ENCODE measurements at regions not wholly inside any gene's neighbourhood (a gene's known extent, or its start where the extent isn't known, plus 50 kb on each side); places are given as distances from the start of the nearest gene placed in this dataset.

DNA sequence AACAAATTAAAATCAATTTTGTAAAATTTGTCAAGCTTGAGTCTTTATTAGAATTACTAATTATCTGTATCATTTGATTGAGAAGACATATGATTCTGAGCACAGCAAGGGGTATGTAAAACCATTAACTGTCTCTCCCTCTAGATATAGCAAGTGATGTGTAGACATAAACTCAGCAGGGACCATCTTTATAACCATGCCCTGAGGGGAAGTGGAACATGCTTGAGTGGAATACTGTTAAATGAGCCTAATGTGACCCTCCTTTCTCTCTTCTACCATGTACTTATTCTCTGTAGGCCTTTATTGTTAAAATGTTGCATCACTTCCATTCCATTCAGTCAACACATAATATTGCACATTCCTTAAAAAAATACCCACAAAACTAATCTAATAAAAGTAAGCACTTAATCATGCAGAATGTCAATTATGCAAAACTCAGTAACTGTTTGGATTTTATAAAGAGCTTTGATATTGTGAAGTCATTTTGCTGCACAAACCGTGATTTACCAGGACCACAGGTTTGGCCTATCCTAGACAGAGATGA, 896.6 kb upstream of the MANEA start:
- TF ChIP-seq POLR2A (IDR thresholded peaks at IDR 0.05; ENCODE audit: low read depth) (no peak), EP300 (IDR thresholded peaks at IDR 0.05) (no peak), POLR2AphosphoS5 (IDR thresholded peaks at IDR 0.05) (no peak)
- TF ChIP-seq, protein P1, sequence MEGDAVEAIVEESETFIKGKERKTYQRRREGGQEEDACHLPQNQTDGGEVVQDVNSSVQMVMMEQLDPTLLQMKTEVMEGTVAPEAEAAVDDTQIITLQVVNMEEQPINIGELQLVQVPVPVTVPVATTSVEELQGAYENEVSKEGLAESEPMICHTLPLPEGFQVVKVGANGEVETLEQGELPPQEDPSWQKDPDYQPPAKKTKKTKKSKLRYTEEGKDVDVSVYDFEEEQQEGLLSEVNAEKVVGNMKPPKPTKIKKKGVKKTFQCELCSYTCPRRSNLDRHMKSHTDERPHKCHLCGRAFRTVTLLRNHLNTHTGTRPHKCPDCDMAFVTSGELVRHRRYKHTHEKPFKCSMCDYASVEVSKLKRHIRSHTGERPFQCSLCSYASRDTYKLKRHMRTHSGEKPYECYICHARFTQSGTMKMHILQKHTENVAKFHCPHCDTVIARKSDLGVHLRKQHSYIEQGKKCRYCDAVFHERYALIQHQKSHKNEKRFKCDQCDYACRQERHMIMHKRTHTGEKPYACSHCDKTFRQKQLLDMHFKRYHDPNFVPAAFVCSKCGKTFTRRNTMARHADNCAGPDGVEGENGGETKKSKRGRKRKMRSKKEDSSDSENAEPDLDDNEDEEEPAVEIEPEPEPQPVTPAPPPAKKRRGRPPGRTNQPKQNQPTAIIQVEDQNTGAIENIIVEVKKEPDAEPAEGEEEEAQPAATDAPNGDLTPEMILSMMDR (IDR thresholded peaks at IDR 0.05): no peak
- Histone ChIP-seq H3K27me3 (no peaks in the 10 kb centered on the region), H3K9me3 (no peaks in the 10 kb centered on the region), H3K4me3 (no peak overlapping the region), H3K27ac (replicated peaks in 1 of 4) (no peak overlapping the region), H3K4me1 (no peaks in the 10 kb centered on the region), H3K36me3 (no peaks in the 10 kb centered on the region)
- WGBS: 74% methylated on average over 1 of the region's 1 CpG
- no peak for DNase-seq (ENCODE audit: extremely low spot score)
- intact Hi-C loops (cut with DNase I): no loop called here

DNA sequence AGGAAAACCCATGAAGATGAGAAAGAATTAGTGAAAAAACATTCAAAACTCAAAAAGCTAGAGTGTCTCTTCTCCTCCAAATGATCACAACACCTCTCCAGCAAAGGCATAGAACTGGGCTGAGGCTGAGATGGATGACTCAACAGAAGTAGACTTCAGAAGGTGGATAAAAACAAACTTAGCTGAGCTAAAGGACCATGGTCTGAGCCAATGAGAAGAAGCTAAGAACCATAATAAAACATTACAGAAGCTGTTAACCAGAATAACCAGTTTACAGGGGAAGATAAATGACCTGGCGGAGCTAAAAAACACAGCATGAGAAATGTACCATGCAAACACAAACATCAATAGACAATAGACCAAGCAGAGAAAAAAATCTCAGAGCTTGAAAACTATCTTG, 904.1 kb upstream of the MANEA start:
- no peaks in the 10 kb centered on the region for H3K27me3 ChIP-seq
- intact Hi-C loops (cut with DNase I): no loop called here
- no peaks in the 10 kb centered on the region for H3K4me1 ChIP-seq
- no peaks in the 10 kb centered on the region for H3K9me3 ChIP-seq
- H3K27ac ChIP-seq (replicated peaks in 1 of 4): no peak overlapping the region
- no peaks in the 10 kb centered on the region for H3K36me3 ChIP-seq
- DNase-seq (ENCODE audit: extremely low spot score): no peak
- no peak overlapping the region for H3K4me3 ChIP-seq
- 91% methylated on average over 1 of the region's 1 CpG for WGBS
- TF ChIP-seq POLR2AphosphoS5 (IDR thresholded peaks at IDR 0.05) (no peak), EP300 (IDR thresholded peaks at IDR 0.05) (no peak), POLR2A (IDR thresholded peaks at IDR 0.05; ENCODE audit: low read depth) (no peak)
- TF ChIP-seq, protein P1 (IDR thresholded peaks at IDR 0.05): no peak

DNA sequence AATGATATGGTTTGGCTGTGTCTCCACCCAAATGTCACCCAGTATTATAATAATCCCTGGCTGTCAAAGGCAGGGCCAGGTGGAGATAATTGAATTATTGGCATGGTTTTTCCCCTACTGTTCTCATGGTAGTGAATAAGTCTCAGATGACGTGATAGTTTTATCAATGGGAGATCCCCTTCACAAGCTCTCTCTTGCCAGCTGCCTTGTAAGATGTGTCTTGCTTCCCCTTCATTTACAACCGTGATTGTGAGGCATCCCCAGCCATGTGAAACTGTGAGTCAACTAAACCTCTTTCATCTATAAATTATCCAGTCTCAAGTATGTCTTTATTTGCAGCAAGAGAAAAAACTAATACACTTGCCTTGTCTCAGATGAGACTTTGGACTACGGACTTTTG, 907.3 kb upstream of the MANEA start:
- intact Hi-C loops (cut with DNase I): no loop called here
- TF ChIP-seq POLR2A (IDR thresholded peaks at IDR 0.05; ENCODE audit: low read depth) (no peak), EP300 (IDR thresholded peaks at IDR 0.05) (no peak), POLR2AphosphoS5 (IDR thresholded peaks at IDR 0.05) (no peak)
- TF ChIP-seq, protein P1 (IDR thresholded peaks at IDR 0.05): no peak
- H3K36me3 ChIP-seq: no peaks in the 10 kb centered on the region
- no peaks in the 10 kb centered on the region for H3K9me3 ChIP-seq
- H3K4me3 ChIP-seq: no peak overlapping the region
- no peak overlapping the region for H3K27ac ChIP-seq (replicated peaks in 1 of 4)
- no peak for DNase-seq (ENCODE audit: extremely low spot score)
- no peaks in the 10 kb centered on the region for H3K27me3 ChIP-seq
- 78% methylated on average over 3 of the region's 3 CpGs for WGBS
- no peaks in the 10 kb centered on the region for H3K4me1 ChIP-seq

DNA sequence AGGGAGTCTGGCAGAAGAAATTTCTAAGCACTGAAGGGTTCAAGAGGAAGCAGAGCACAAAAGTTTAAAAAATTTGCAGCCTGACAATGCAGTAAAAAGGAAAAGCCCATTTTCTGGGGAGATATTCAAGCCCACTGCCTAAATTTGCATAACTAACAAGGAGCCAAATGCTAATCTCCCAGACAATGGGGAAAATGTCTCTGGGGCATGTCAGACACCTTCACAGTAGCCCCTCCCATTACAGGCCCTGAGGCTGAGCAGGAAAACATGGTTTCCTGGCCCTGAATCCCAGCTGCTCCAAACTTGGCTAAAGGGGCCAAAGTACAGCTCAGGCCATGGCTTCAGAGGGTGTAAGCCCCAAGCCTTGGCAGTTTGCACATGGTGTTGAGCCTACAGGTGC, 908.5 kb upstream of the MANEA start:
- Histone ChIP-seq H3K9me3 (no peaks in the 10 kb centered on the region), H3K27me3 (no peaks in the 10 kb centered on the region), H3K4me3 (no peak overlapping the region), H3K4me1 (no peaks in the 10 kb centered on the region), H3K27ac (replicated peaks in 1 of 4) (no peak overlapping the region), H3K36me3 (no peaks in the 10 kb centered on the region)
- no peak for DNase-seq (ENCODE audit: extremely low spot score)
- no peak for TF ChIP-seq POLR2AphosphoS5 (IDR thresholded peaks at IDR 0.05)
- intact Hi-C loops (cut with DNase I): no loop called here

DNA sequence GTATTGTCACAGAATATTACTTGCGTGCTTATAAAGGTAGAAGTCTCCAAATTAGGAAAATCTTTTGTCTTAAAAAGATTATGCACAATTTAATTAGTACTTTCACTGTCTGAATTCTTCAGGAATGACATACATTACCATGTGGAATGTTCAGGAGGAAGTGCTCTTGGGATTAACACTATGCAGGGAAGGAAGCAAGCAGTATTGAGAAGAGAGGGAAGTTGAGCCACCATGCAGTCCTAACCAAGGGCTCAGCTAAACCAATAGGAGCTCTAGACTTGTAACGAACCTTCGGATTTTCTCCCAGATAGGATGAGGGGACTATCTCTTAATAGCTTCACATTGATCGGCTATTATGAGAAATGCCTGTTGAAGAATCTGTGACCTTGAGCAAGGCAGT, 918.4 kb upstream of the MANEA start:
- H3K36me3 ChIP-seq: no peaks in the 10 kb centered on the region
- intact Hi-C loops (cut with DNase I): no loop called here
- TF ChIP-seq, protein P1 (IDR thresholded peaks at IDR 0.05): no peak
- TF ChIP-seq POLR2AphosphoS5 (IDR thresholded peaks at IDR 0.05) (no peak), EP300 (IDR thresholded peaks at IDR 0.05) (no peak), POLR2A (IDR thresholded peaks at IDR 0.05; ENCODE audit: low read depth) (no peak)
- no peak overlapping the region for H3K27ac ChIP-seq (replicated peaks in 1 of 4)
- WGBS: 87% methylated on average over 4 of the region's 4 CpGs
- H3K27me3 ChIP-seq: no peaks in the 10 kb centered on the region
- H3K4me1 ChIP-seq: no peaks in the 10 kb centered on the region
- no peak for DNase-seq (ENCODE audit: extremely low spot score)
- no peak overlapping the region for H3K4me3 ChIP-seq
- peaks cover 0 to 9% (median 0%) of the 10 kb centered on the region in 4 donors for H3K9me3 ChIP-seq
